Loucy (cell line): ENCODE measurements at regions not wholly inside any gene's neighbourhood (a gene's known extent, or its start where the extent isn't known, plus 50 kb on each side); places are given as distances from the start of the nearest gene placed in this dataset.

Experiments used
- H2AFZ ChIP-seq: fragments of 200-600 bp; sonication (generic); 2 replicates; pipeline ENCODE4 v1.6.0; 2016; ENCODE audit warnings: antibody characterized with exemption, mild to moderate bottlenecking, low read length, moderate library complexity
- H3F3A ChIP-seq: fragments of 200-600 bp; 2 replicates; pipeline ENCODE4 v1.6.0; 2016; ENCODE audit warnings: antibody characterized with exemption, low read depth, mild to moderate bottlenecking
- H3K27me3 ChIP-seq: fragments of 200-600 bp; sonication (generic); 2 replicates; pipeline ENCODE4 v1.6.1; 2014; ENCODE audit warnings: low read length, mild to moderate bottlenecking; ENCODE audit not compliant: insufficient read depth, poor library complexity, severe bottlenecking
- H3K36me3 ChIP-seq: fragments of 200-600 bp; sonication (generic); 2 replicates; pipeline ENCODE4 v1.6.1; 2016; ENCODE audit warnings: low read length; ENCODE audit not compliant: insufficient read depth
- H3K4me1 ChIP-seq: fragments of 200-600 bp; sonication (generic); 2 replicates; pipeline ENCODE4 v1.5.1; 2014; ENCODE audit warnings: low read length, mild to moderate bottlenecking; ENCODE audit not compliant: insufficient read depth, poor library complexity, severe bottlenecking
- H3K4me2 ChIP-seq: fragments of 200-600 bp; sonication (generic); 2 replicates; pipeline ENCODE4 v1.6.0; 2014; ENCODE audit warnings: antibody characterized with exemption, low read length, low read depth, mild to moderate bottlenecking; ENCODE audit not compliant: poor library complexity, severe bottlenecking
- H3K4me3 ChIP-seq: fragments of 200-600 bp; sonication (generic); 2 replicates; pipeline ENCODE4 v1.5.1; 2014; ENCODE audit warnings: low read length, mild to moderate bottlenecking, mixed read lengths; ENCODE audit not compliant: poor library complexity, severe bottlenecking
- H3K79me2 ChIP-seq: fragments of 200-600 bp; sonication (generic); 2 replicates; pipeline ENCODE4 v1.6.1; 2014; ENCODE audit warnings: low read length; ENCODE audit not compliant: insufficient read depth
- H3K9ac ChIP-seq: fragments of 200-600 bp; sonication (generic); 2 replicates; pipeline ENCODE4 v1.6.0; 2014; ENCODE audit warnings: mild to moderate bottlenecking, low read depth, low read length, moderate library complexity; ENCODE audit not compliant: poor library complexity, severe bottlenecking
- H3K9me2 ChIP-seq: fragments of 200-600 bp; sonication (generic); replicated peaks from 2 replicates; pipeline ENCODE4 v1.6.1; 2016; ENCODE audit warnings: low read depth, low read length, mixed read lengths
- H3K9me3 ChIP-seq: fragments of 200-600 bp; sonication (generic); 2 replicates; pipeline ENCODE4 v1.6.1; 2014; ENCODE audit warnings: mild to moderate bottlenecking, antibody characterized with exemption, low read length, low read depth; ENCODE audit not compliant: insufficient read depth
- H4K20me1 ChIP-seq: fragments of 200-600 bp; sonication (generic); 2 replicates; pipeline ENCODE4 v1.6.0; 2014; ENCODE audit warnings: antibody characterized with exemption, low read length, mild to moderate bottlenecking; ENCODE audit not compliant: insufficient read depth, poor library complexity, severe bottlenecking
- CTCF ChIP-seq: fragments of 200-600 bp; sonication (generic); conservative IDR thresholded peaks from 2 replicates; pipeline ENCODE4 v1.5.1; 2014; ENCODE audit warnings: mild to moderate bottlenecking, antibody characterized with exemption, low read length
- EZH2phosphoT487 ChIP-seq: fragments of 200-600 bp; IDR thresholded peaks from 2 replicates; pipeline ENCODE4 v1.6.1; 2018; ENCODE audit warnings: antibody characterized with exemption, mild to moderate bottlenecking, moderate library complexity, borderline replicate concordance

DNA sequence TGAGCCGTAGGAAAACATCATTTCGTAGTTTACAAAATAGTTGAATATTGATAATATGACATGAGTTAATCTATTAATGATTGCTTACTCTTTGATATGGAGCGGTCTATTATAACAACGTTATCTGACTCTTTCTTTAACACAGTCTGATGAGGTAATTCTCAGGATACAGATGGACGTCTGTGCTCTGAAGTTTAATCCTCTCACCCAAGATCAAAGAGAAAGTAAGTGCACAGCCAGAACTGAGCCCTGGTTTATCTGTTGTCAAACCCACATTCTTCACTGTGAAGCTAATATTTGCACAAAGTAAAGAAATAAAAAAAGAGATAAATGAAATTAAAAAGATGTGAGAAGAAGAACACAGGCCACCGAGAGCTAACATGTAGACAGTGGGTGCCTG is 190.9 kb upstream of the COPS8 start:
- H2AFZ ChIP-seq: no peak overlapping the region

DNA sequence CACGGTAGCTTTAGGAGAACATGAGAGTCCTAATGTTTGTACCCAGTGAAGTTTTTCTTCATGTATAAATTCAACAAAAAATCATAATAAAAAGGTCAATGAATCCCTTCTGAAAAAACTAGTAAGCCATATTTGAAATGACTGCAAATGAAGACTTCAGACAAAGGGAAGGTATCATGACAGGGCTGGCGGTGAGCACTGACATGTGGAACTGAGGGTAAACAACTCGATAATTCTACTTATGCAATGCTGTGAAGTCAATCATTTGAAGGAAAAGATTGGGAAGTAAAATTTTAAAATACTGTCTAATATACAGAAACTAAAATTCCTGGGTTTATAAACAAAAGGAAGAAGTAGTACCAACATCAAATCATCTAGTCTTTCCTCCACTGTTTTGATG is 190.2 kb upstream of the COPS8 start:
- Histone ChIP-seq H3K79me2 (no peaks in the 10 kb centered on the region), H3F3A (no peaks in the 10 kb centered on the region), H3K4me2 (no peak overlapping the region), H3K4me1 (no peaks in the 10 kb centered on the region), H3K27me3 (no peaks in the 10 kb centered on the region), H3K9me2 (no peaks in the 10 kb centered on the region), H2AFZ (no peak overlapping the region), H4K20me1 (no peaks in the 10 kb centered on the region), H3K9me3 (no peaks in the 10 kb centered on the region), H3K9ac (no peak overlapping the region), H3K4me3 (no peak overlapping the region), H3K36me3 (no peaks in the 10 kb centered on the region)
- no peak for TF ChIP-seq CTCF

More for the DNA sequence above, 190.9 kb upstream of the COPS8 start:
- H3K9me2 ChIP-seq: no peaks in the 10 kb centered on the region
- no peaks in the 10 kb centered on the region for H3F3A ChIP-seq
- TF ChIP-seq EZH2phosphoT487 (no peak), CTCF (no peak)
- H3K27me3 ChIP-seq: no peaks in the 10 kb centered on the region
- H3K9me3 ChIP-seq: no peaks in the 10 kb centered on the region
- no peaks in the 10 kb centered on the region for H3K79me2 ChIP-seq
- no peak overlapping the region for H3K9ac ChIP-seq
- no peaks in the 10 kb centered on the region for H3K4me1 ChIP-seq
- no peak overlapping the region for H3K4me2 ChIP-seq
- H3K4me3 ChIP-seq: no peak overlapping the region
- H3K36me3 ChIP-seq: no peaks in the 10 kb centered on the region
- no peaks in the 10 kb centered on the region for H4K20me1 ChIP-seq

DNA sequence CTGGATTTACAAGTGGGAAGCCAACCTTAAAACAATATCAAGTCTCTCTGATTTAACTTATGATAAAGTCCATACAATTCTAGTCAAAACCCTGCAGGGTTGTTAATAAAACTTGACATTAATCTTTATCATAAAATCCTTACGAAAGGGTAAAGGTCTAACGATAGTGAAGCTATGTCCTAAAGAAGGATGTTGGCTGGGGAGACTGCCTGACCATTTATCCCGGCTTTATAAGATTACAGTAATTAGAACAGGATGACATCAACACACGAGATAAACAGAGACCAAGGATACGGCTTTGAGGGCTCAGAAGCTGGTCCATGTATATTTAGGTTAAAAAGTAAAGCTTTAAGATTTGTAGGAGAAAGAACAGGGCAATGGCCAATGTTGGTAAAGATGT is 189.0 kb upstream of the COPS8 start:
- Histone ChIP-seq H3K4me3 (no peak overlapping the region), H4K20me1 (no peaks in the 10 kb centered on the region), H3K36me3 (no peaks in the 10 kb centered on the region), H3K9me2 (no peaks in the 10 kb centered on the region), H3K4me1 (no peaks in the 10 kb centered on the region), H2AFZ (no peak overlapping the region), H3K79me2 (no peaks in the 10 kb centered on the region), H3K27me3 (no peaks in the 10 kb centered on the region), H3K4me2 (no peak overlapping the region), H3K9ac (no peak overlapping the region), H3F3A (no peaks in the 10 kb centered on the region), H3K9me3 (no peaks in the 10 kb centered on the region)
- TF ChIP-seq CTCF (no peak), EZH2phosphoT487 (no peak)
